GM18867 (cell line): ENCODE measurements at regions not wholly inside any gene's neighbourhood (a gene's known extent, or its start where the extent isn't known, plus 50 kb on each side); places are given as distances from the start of the nearest gene placed in this dataset.

Source experiments
- ATAC-seq: cut with Tn5 transposase; IDR thresholded peaks from one replicate; pipeline ENCODE4 v1.9.1; 2021; ENCODE audit warnings: mild to moderate bottlenecking, moderate library complexity; ENCODE audit not compliant: unreplicated experiment

- ATAC-seq: no peak
Measured at GRCh38 chr1:201589186-201589585, 50.3 kb downstream of the NAV1 start.

GRCh38 chr1:201590474-201590873 lies 51.5 kb downstream of the NAV1 start:
- ATAC-seq: no peak

DNA sequence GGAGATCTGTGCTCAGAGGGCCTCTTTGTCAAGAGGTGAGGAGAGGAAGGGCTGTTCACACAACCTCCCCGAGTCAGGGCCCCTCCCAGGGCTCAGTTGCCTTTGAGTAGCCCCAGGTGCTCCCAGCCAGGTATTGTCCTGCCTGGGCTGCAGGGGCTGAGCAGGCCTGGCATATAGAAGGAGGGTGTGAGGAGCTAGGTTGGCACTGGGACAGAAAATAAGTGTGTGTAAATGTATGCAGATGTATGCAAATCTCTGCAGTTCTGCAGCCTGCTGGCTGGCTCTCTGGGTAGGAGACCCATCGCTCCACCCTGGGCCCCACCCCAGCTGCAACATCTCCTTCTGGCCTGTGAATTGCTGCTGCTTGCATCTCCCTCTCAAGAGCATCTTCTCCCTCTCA lies 52.4 kb downstream of the NAV1 start:
- ATAC-seq: no peak

DNA sequence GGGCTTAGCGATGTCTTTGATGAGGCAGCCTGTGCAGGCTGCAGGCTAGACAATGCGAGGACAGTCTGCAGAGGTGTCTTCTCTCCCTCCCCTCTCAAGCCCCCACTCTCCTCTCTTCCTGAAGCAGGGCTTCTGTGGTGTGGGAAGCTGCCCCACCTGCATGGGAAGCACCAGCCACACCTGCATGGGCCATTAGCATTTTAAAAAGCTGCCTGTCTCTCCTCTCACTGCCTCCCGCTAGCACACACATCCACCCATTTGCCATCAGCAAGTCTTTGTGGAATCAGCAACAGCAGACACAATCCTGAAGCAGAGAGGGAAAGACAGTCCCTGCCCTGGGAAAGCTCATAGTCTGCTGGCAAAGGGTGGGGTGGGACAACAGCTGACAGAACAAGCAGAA lies 53.1 kb downstream of the NAV1 start:
- ATAC-seq: no peak

GRCh38 chr1:201593200-201593921 lies 54.4 kb downstream of the NAV1 start:
- no peak for ATAC-seq

GRCh38 chr1:201594575-201595245 lies 55.8 kb downstream of the NAV1 start:
- no peak for ATAC-seq

DNA sequence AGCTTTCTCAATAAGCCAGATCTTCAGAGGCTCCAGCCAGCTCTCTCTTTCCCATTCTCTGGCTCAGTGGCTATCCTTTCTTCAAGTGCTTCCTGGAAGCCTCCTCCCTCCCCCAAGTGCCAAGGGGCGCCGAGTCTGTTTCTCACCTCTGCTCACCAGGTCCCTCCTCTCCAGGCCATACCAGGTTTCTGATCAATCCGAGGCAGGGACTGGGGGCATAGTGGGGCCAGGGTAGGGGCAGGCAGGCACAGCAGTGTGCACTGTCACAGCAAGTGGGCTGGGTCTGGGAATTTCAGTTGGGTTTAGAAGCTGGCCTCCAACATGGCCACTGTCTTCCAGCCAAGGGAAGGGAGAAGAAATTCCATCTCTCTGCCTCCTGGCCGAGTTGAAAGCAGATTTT lies 56.5 kb downstream of the NAV1 start:
- ATAC-seq: no peak

- no peak for ATAC-seq
Measured at GRCh38 chr1:201596101-201596868, 57.4 kb downstream of the NAV1 start.

DNA sequence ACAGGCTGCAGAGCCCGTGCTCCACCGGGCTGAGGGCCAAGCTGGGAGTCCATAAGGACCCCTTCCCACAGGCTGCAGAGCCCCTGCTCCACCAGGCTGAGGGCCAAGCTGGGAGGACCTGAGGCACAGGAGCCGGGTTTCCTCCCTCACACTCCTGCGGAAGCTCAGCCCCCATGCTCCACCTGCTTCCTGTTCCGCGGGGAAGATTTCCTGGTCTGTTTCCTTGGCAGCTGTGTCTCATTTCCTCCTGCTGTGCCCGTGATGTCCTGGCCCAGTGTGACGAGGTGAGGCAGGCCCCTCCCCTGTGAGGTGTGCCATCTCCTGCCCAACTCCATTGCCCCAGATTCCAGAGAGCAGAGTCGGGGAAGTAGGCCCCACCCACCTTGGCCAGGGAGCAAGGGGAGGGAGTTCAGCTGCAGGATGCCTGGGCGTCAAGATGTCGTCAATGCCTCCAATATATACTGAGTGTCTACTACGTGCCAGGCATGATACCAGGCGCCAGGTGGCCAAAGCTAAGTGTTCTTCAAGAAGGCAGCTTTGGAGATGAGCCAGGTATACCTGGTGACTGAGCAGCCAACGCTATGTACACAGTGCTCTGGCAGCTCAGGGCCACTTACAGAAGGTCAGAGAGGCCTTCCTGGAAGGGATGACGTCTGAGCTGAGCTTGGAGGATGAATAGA lies 58.8 kb downstream of the NAV1 start:
- no peak for ATAC-seq

DNA sequence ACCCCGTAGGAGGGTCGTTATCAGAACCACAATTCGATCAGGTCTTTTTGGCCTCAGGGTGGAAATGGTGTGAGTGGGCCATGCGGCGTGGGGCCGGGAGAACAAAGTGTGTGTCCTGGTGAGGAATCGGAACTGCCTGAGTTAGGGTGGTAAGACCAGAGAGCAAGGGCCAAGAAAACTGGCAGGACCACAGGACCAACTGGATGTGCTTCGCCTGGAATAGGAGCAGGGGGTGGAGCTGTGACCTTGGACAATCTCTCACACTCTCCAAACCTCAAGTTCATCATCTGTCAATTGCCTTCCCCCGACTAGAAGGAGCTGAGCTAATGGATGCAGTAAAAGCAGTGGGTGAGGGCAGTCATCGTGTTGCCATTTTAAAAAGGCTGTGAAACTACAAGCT lies 59.5 kb downstream of the NAV1 start:
- no peak for ATAC-seq

- no peak for ATAC-seq
Measured at GRCh38 chr1:201598973-201599372, 60.0 kb downstream of the NAV1 start.

- ATAC-seq: no peak
Measured at GRCh38 chr1:201599548-201599947, 60.6 kb downstream of the NAV1 start.

DNA sequence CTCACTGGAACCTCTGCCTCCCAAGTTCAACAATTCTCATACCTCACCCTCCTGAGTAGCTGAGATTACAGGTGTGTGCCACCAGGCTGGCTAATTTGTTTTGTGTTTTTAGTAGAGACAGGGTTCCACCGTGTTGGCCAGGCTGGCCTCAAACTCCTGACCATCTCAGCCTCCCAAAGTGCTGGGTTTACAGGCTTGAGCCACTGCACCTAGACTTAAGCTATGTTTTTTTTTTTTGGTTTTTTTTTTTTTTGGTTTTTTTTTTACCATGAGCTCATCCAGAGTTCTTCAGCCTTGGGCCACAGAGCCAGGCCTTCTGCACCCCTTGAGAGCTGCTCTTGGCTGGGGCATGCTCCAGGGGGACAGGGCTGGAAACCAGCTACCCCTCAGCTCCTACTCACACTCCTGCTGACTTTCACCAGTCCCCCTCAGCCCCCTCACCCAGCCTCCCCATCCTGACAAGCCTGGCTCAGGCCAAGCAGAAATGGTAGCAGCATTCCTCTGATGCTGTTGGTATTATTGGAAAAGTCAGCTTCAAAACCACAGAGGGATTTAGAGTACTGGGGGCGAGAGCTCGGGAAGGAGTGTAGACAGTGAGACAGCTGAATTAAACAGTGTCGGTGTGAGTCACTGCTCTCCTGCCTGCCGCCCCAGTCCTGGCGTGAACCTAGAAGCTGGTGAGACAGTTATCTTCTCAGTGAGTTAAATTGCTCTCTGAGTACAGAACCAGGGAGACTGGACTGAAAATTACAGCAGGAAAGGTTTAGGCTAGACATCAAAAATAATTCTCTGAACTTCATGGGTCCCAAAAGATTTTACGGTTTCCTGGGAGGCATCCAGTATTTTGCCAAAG lies 63.7 kb downstream of the NAV1 start:
- no peak for ATAC-seq

DNA sequence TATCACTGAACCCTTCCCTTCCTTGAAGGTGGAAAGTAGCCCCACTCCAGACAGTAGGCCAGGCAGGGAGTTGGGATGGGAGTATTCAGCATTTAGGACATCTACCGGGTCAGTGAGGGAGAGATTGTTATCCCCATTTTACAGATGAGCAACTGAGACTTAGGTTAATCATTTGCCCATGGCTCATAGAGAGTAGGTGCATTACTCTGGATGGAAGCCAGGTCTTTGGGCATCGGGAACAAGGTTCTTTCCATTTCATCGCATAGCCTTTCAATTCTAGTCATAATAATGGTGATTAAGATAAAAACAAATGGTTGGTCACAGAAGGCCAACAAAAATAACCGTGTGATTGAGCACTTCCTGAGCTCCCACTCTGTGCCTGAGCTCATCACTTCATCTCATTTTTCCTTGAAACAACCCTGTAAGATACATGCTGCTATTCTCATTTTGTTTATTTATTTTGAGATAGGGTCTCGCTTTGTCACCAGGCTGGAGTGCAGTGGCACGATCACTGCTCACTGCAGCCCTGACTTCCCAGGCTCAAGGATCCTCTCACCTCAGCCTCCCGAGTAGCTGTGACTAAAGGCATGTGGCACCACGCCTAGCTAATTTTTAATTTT lies 64.8 kb downstream of the NAV1 start:
- no peak for ATAC-seq

DNA sequence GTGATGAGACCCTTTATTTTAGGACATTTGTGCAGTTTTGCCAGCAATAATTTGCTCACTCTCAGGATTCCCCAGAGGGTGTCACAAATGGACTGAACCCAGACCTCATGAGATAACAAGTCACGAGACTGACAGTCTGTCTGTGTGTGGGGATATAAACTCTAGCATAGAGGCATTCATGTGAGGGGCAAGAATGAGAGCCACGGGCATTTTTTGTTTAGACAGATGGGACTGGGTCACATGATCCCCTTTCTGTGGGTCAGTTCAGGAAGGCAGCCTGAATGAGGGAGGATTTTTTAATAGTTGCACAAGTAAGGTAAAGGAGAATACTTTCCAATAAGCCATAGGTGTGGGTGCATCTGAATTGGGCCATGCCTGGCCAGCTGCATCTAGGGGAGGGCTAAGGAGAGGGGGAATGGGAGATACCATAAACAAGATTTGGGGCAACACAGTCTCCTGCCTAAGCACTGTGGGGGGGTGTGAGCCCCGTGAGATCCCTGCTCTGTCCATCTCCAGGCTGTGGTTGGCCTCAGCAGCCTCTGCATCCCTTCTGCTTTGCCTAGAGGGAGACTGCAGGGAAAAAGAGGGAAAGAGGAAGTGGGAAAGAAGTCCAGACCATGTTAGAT lies 66.6 kb downstream of the NAV1 start:
- no peak for ATAC-seq

GRCh38 chr1:201606096-201606495 lies 67.2 kb downstream of the NAV1 start:
- no peak for ATAC-seq

DNA sequence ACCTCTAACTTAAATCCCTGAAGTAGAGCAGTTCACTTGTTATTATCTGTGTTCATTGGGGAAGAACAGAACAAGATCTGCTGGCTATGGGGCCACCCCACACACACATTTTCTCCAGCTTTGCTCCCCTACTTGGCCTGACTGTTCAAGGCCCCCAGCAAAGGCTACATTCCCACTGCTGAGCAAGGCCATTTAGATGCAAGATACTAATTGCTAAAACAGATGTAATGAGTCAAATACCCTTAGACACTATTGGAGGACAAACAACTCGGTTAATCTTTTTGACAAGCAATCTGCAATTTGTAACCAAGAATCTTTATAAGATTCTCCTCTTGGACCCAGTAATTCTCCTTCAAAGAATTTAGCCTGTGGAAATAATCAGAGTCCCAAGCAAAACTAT lies 67.7 kb downstream of the NAV1 start:
- ATAC-seq: no peak

- no peak for ATAC-seq
Measured at GRCh38 chr1:201608635-201609395, 69.9 kb downstream of the NAV1 start.
